K562 (cell line): ENCODE measurements at regions not wholly inside any gene's neighbourhood (a gene's known extent, or its start where the extent isn't known, plus 50 kb on each side); places are given as distances from the start of the nearest gene placed in this dataset.

Experiments
- ADNP ChIP-seq: fragments of 200-800 bp; sonication (Bioruptor generic); IDR thresholded peaks from 2 replicates; pipeline ENCODE4 v1.6.1; 2016; ENCODE audit warnings: missing genetic modification characterization, missing compliant biosample characterization
- ATF1 ChIP-seq, 2 experiments: fragments of 450-650 bp in 1 of 2; IDR thresholded peaks; 2 replicates each; pipeline ENCODE4 v1.6.1; 2016; ENCODE audit warnings: missing compliant biosample characterization in 1 of 2, missing genetic modification characterization in 1 of 2
- ATF6 ChIP-seq: sonication (generic); formaldehyde crosslinking; IDR thresholded peaks from 2 replicates; pipeline ENCODE4 v1.4.0; 2020; ENCODE audit warnings: mild to moderate bottlenecking, missing genetic modification reagents
- BCL6 ChIP-seq: fragments of 250-450 bp; sonication (Bioruptor Pico); IDR thresholded peaks from 2 replicates; pipeline ENCODE4 v1.4.0; 2020
- CBFA2T2 ChIP-seq: fragments of 450-650 bp; conservative IDR thresholded peaks from 2 replicates; pipeline ENCODE4 v1.6.1; 2017; ENCODE audit warnings: mild to moderate bottlenecking
- CREM ChIP-seq: IDR thresholded peaks from 2 replicates; pipeline ENCODE4 v1.6.1; 2014; ENCODE audit warnings: antibody characterized with exemption, low read depth
- CTBP1 ChIP-seq: fragments of 450-650 bp; IDR thresholded peaks from 2 replicates; pipeline ENCODE4 v1.6.1; 2016; ENCODE audit warnings: borderline replicate concordance
- FOXP1 ChIP-seq: sonication (generic); formaldehyde crosslinking; IDR thresholded peaks from 2 replicates; pipeline ENCODE4 v1.8.0; 2022; ENCODE audit warnings: mild to moderate bottlenecking, missing genetic modification reagents
- HMBOX1 ChIP-seq: sonication (generic); IDR thresholded peaks from 2 replicates; pipeline ENCODE4 v1.6.1; 2016
- IRF2 ChIP-seq: sonication (generic); formaldehyde crosslinking; IDR thresholded peaks from 2 replicates; pipeline ENCODE4 v1.8.1; 2022; ENCODE audit warnings: mild to moderate bottlenecking, missing genetic modification reagents
- L3MBTL2 ChIP-seq: fragments of 450-650 bp; IDR thresholded peaks from 2 replicates; pipeline ENCODE4 v1.6.1; 2016; ENCODE audit warnings: mild to moderate bottlenecking, moderate library complexity
- LCOR ChIP-seq: sonication (generic); formaldehyde crosslinking; IDR thresholded peaks from 2 replicates; pipeline ENCODE4 v1.8.0; 2022; ENCODE audit warnings: mild to moderate bottlenecking, missing genetic modification reagents
- MEIS2 ChIP-seq: fragments of 450-650 bp; IDR thresholded peaks from 2 replicates; pipeline ENCODE4 v1.6.1; 2014; ENCODE audit warnings: mild to moderate bottlenecking; ENCODE audit not compliant: partially characterized antibody
- NCOR1 ChIP-seq: fragments of 450-650 bp; IDR thresholded peaks from 2 replicates; pipeline ENCODE4 v1.6.1; 2016; ENCODE audit warnings: mild to moderate bottlenecking, moderate library complexity
- PKNOX1 ChIP-seq: fragments of 450-650 bp; IDR thresholded peaks from 2 replicates; pipeline ENCODE4 v1.6.1; 2016
- RCOR1 ChIP-seq, 2 experiments: IDR thresholded peaks; 2 replicates each; pipeline ENCODE4 v1.6.1; 2012; ENCODE audit warnings: low read depth in 2 of 2, low read length in 2 of 2, borderline replicate concordance in 1 of 2, improper control_type of control experiment in 1 of 2
- SAP30 ChIP-seq: fragments of 200-600 bp; sonication (generic); IDR thresholded peaks from 2 replicates; pipeline ENCODE4 v1.6.1; 2012; ENCODE audit warnings: borderline replicate concordance, low read depth, mild to moderate bottlenecking, moderate library complexity, low read length, control low read depth, inconsistent platforms; ENCODE audit not compliant: insufficient read depth, poor library complexity, severe bottlenecking
- SIRT6 ChIP-seq: IDR thresholded peaks from one replicate; pipeline ENCODE4 v1.6.1; 2012; ENCODE audit warnings: low read depth, mild to moderate bottlenecking, control low read depth, inconsistent platforms, low read length, moderate library complexity
- SMARCA4 ChIP-seq: fragments of 450-650 bp; IDR thresholded peaks from 2 replicates; pipeline ENCODE4 v1.6.1; 2016
- TAL1 ChIP-seq: fragments of 450-650 bp; IDR thresholded peaks from 2 replicates; pipeline ENCODE4 v1.6.1; 2016; ENCODE audit warnings: mild to moderate bottlenecking
- TCF7 ChIP-seq: sonication (generic); IDR thresholded peaks from 2 replicates; pipeline ENCODE4 v1.6.1; 2016; ENCODE audit warnings: antibody characterized with exemption, borderline replicate concordance
- TOE1 ChIP-seq, 2 experiments: fragments of 450-650 bp in 1 of 2; sonication (generic) in 1 of 2; formaldehyde crosslinking in 1 of 2; IDR thresholded peaks; 2 replicates each; pipeline versions ENCODE4 v1.7.1 to v1.8.0; 2016 to 2022; ENCODE audit warnings: borderline replicate concordance in 2 of 2, mild to moderate bottlenecking in 2 of 2, antibody characterized with exemption in 1 of 2, inconsistent platforms in 1 of 2, low read depth in 1 of 2, missing genetic modification reagents in 1 of 2, moderate library complexity in 1 of 2
- ZNF121 ChIP-seq: sonication (generic); formaldehyde crosslinking; conservative IDR thresholded peaks from 2 replicates; pipeline ENCODE4 v1.8.0; 2022; ENCODE audit warnings: missing genetic modification reagents
- ZNF24 ChIP-seq: fragments of 450-650 bp; IDR thresholded peaks from 2 replicates; pipeline ENCODE4 v1.6.1; 2016
- ZNF408 ChIP-seq: fragments of 250-450 bp; sonication (Bioruptor Pico); IDR thresholded peaks from 2 replicates; pipeline ENCODE4 v1.4.0; 2020; ENCODE audit warnings: low read depth, mild to moderate bottlenecking, moderate library complexity
- TF ChIP-seq, protein P1 (sequence below): fragments of 450-650 bp; IDR thresholded peaks from 2 replicates; pipeline ENCODE4 v1.6.1; 2017; ENCODE audit warnings: antibody characterized with exemption

- TF ChIP-seq, protein P1, sequence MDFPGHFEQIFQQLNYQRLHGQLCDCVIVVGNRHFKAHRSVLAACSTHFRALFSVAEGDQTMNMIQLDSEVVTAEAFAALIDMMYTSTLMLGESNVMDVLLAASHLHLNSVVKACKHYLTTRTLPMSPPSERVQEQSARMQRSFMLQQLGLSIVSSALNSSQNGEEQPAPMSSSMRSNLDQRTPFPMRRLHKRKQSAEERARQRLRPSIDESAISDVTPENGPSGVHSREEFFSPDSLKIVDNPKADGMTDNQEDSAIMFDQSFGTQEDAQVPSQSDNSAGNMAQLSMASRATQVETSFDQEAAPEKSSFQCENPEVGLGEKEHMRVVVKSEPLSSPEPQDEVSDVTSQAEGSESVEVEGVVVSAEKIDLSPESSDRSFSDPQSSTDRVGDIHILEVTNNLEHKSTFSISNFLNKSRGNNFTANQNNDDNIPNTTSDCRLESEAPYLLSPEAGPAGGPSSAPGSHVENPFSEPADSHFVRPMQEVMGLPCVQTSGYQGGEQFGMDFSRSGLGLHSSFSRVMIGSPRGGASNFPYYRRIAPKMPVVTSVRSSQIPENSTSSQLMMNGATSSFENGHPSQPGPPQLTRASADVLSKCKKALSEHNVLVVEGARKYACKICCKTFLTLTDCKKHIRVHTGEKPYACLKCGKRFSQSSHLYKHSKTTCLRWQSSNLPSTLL, result peak; percentile 50; the same call in 1 of the 2 replicates
- TF ChIP-seq CTBP1 (0 out of 2 replicates have a peak, but pooled peaks have one; percentile 44), PKNOX1 (peak; percentile 74), NCOR1 (peak; percentile 32; the same call in 1 of the 2 replicates), ZNF121 (CRISPR knock-in tag) (no peak), TAL1 (peak; percentile 15; the same call in 1 of the 2 replicates), LCOR (no peak), ATF6 (CRISPR knock-in tag) (no peak), ADNP (tag) (0 out of 2 replicates have a peak, but pooled peaks have one; percentile 25), ZNF408 (CRISPR knock-in tag) (no peak), ZNF24 (peak; percentile 51; the same call in 1 of the 2 replicates), FOXP1 (CRISPR knock-in tag) (no peak), HMBOX1 (no peak), ATF1 (CRISPR knock-in tag; IDR thresholded peaks at IDR 0.05) (no peak), ATF1 (tag; IDR thresholded peaks at IDR 0.05) (peak; percentile 22; the same call in 1 of the 2 replicates), SAP30 (no peak), SIRT6 (no peak), MEIS2 (peak; percentile 82), L3MBTL2 (peak; percentile 32; the same call in 1 of the 2 replicates), CBFA2T2 (peak; percentile 63), TOE1 (IDR thresholded peaks at IDR 0.05; ENCODE audit: borderline replicate concordance) (no peak), TOE1 (CRISPR knock-in tag; IDR thresholded peaks at IDR 0.05; ENCODE audit: borderline replicate concordance, low read depth) (no peak), SMARCA4 (no peak), RCOR1 (IDR thresholded peaks at IDR 0.05; ENCODE audit: borderline replicate concordance in 1 of 2, low read depth in 2 of 2, low read length in 2 of 2) (peak; percentile 47 to 77; a peak in 2 of 4 replicates), TCF7 (no peak), IRF2 (CRISPR knock-in tag) (no peak), BCL6 (no peak), CREM (0 out of 2 replicates have a peak, but pooled peaks have one; percentile 34)
These were observed 70.2 kb upstream of the CREB3L1 start (continued) for GRCh38 chr11:46207270-46207669.
